H1 (cell line): ENCODE measurements at regions not wholly inside any gene's neighbourhood (a gene's known extent, or its start where the extent isn't known, plus 50 kb on each side); places are given as distances from the start of the nearest gene placed in this dataset.

ENCODE experiments used
- GABPA ChIP-seq: IDR thresholded peaks from 2 replicates; pipeline ENCODE4 v1.6.1; 2011; ENCODE audit warnings: mild to moderate bottlenecking, low read length, moderate library complexity, borderline replicate concordance; ENCODE audit not compliant: insufficient read depth
- SIRT6 ChIP-seq: IDR thresholded peaks from one replicate; pipeline ENCODE4 v1.7.1; 2012; ENCODE audit warnings: low read length, inconsistent platforms
- TF ChIP-seq, protein P1 (sequence below): IDR thresholded peaks from 2 replicates; pipeline ENCODE4 v1.6.1; 2012; ENCODE audit warnings: inconsistent platforms
- TF ChIP-seq, protein P2 (sequence below), 3 experiments: IDR thresholded peaks; 1 replicate in 2 of 3; 2 replicates in 1 of 3; pipeline versions ENCODE4 v1.5.1 to v1.6.1; 2011; ENCODE audit warnings: low read length in 3 of 3, mild to moderate bottlenecking in 3 of 3, inconsistent platforms in 2 of 3, low read depth in 1 of 3, moderate library complexity in 1 of 3; ENCODE audit not compliant: insufficient read depth in 1 of 3; ENCODE audit errors: control extremely low read depth in 1 of 3

DNA sequence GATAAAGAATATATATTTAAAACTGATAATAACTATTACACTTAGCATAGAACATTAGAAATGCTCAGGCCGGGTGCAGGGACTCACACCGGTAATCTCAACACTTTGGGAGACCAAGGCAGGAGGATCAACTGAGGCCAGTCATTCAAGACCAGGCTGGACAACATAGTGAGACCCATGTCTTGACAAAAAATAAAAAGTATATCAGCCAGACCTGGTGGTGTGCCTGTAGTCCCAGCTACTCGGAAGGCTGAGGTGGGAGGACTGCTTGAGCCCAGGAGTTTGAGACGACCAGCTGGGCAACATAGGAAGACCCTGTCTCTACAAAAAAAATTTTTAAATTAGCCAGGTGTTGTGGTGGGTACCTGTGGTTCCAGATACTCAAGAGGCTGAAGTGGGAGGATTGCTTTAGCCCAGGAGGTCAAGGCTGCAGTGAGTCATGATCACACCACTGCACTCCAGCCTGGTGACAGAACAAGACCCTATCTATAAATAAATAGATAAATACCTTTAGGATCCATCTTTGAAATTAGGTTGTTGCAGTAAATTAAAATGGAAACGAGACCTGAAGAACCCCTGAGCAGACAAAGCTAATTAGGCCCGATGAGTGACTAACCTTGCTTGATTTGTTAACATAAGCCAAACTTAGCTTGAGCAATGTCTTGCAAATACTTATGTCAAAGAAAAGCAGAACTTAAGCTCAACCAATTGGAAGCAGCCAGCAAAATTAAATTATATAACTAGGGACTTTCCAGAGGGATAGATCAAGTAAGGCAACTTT lies 75.8 kb upstream of the E2F3 start:
- TF ChIP-seq, protein P1, sequence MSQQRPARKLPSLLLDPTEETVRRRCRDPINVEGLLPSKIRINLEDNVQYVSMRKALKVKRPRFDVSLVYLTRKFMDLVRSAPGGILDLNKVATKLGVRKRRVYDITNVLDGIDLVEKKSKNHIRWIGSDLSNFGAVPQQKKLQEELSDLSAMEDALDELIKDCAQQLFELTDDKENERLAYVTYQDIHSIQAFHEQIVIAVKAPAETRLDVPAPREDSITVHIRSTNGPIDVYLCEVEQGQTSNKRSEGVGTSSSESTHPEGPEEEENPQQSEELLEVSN = no peak
- TF ChIP-seq, protein P2, sequence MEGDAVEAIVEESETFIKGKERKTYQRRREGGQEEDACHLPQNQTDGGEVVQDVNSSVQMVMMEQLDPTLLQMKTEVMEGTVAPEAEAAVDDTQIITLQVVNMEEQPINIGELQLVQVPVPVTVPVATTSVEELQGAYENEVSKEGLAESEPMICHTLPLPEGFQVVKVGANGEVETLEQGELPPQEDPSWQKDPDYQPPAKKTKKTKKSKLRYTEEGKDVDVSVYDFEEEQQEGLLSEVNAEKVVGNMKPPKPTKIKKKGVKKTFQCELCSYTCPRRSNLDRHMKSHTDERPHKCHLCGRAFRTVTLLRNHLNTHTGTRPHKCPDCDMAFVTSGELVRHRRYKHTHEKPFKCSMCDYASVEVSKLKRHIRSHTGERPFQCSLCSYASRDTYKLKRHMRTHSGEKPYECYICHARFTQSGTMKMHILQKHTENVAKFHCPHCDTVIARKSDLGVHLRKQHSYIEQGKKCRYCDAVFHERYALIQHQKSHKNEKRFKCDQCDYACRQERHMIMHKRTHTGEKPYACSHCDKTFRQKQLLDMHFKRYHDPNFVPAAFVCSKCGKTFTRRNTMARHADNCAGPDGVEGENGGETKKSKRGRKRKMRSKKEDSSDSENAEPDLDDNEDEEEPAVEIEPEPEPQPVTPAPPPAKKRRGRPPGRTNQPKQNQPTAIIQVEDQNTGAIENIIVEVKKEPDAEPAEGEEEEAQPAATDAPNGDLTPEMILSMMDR (IDR thresholded peaks at IDR 0.05; ENCODE audit: control extremely low read depth in 1 of 3, insufficient read depth in 1 of 3, low read depth in 1 of 3, low read length in 3 of 3) = no peak
- TF ChIP-seq SIRT6 (no peak), GABPA (no peak)
